OCI-LY1 (cell line): ENCODE measurements at regions not wholly inside any gene's neighbourhood (a gene's known extent, or its start where the extent isn't known, plus 50 kb on each side); places are given as distances from the start of the nearest gene placed in this dataset.

Experiments used
- H2AFZ ChIP-seq: fragments of 200-600 bp; sonication (generic), shearing (Covaris generic); 2 replicates; pipeline ENCODE4 v1.6.0; 2014; ENCODE audit warnings: antibody characterized with exemption, mild to moderate bottlenecking, low read length
- H3F3A ChIP-seq: fragments of 200-600 bp; sonication (generic), shearing (Covaris generic); 2 replicates; pipeline ENCODE4 v1.6.0; 2014; ENCODE audit warnings: mild to moderate bottlenecking, antibody characterized with exemption, low read length, moderate library complexity; ENCODE audit not compliant: insufficient read depth
- H3K27ac ChIP-seq: fragments of 200-600 bp; sonication (generic); 2 replicates; pipeline ENCODE4 v1.5.1; 2014; ENCODE audit warnings: low read length, mixed run types, mild to moderate bottlenecking, low read depth; ENCODE audit not compliant: poor library complexity, severe bottlenecking
- H3K27me3 ChIP-seq: fragments of 200-600 bp; sonication (generic); 2 replicates; pipeline ENCODE4 v1.6.0; 2014; ENCODE audit warnings: antibody characterized with exemption, mild to moderate bottlenecking, low read length, moderate library complexity; ENCODE audit not compliant: insufficient read depth
- H3K36me3 ChIP-seq: fragments of 200-600 bp; sonication (generic); 2 replicates; pipeline ENCODE4 v1.6.1; 2014; ENCODE audit warnings: mild to moderate bottlenecking, antibody characterized with exemption, low read length, moderate library complexity, mixed read lengths; ENCODE audit not compliant: insufficient read depth
- H3K4me1 ChIP-seq: fragments of 200-600 bp; sonication (generic); 2 replicates; pipeline ENCODE4 v1.5.1; 2014; ENCODE audit warnings: mild to moderate bottlenecking, low read length, moderate library complexity; ENCODE audit not compliant: insufficient read depth, severe bottlenecking
- H3K4me2 ChIP-seq: fragments of 200-600 bp; sonication (generic), shearing (Covaris generic); 2 replicates; pipeline ENCODE4 v1.6.1; 2014; ENCODE audit warnings: low read length
- H3K4me3 ChIP-seq: fragments of 200-600 bp; sonication (generic); 2 replicates; pipeline ENCODE4 v1.5.1; 2014; ENCODE audit warnings: low read length, low read depth, mild to moderate bottlenecking, mixed read lengths; ENCODE audit not compliant: poor library complexity, severe bottlenecking
- H3K79me2 ChIP-seq: fragments of 200-600 bp; shearing (Covaris generic); 2 replicates; pipeline ENCODE4 v1.6.1; 2016; ENCODE audit warnings: mixed run types, low read length, mixed read lengths; ENCODE audit not compliant: insufficient read depth
- H3K9ac ChIP-seq: fragments of 200-600 bp; sonication (generic), shearing (Covaris generic); 2 replicates; pipeline ENCODE4 v1.6.1; 2014; ENCODE audit warnings: mild to moderate bottlenecking, low read length, mixed read lengths
- H3K9me2 ChIP-seq: fragments of 200-600 bp; sonication (generic), shearing (Covaris generic); 2 replicates; pipeline ENCODE4 v1.6.1; 2014; ENCODE audit warnings: low read depth, mild to moderate bottlenecking, low read length, mixed read lengths
- H3K9me3 ChIP-seq: fragments of 200-600 bp; shearing (Covaris generic); 2 replicates; pipeline ENCODE4 v1.6.1; 2014; ENCODE audit warnings: low read length, mixed read lengths
- H4K20me1 ChIP-seq: fragments of 200-600 bp; sonication (generic), shearing (Covaris generic); 2 replicates; pipeline ENCODE4 v1.6.0; 2016; ENCODE audit warnings: mild to moderate bottlenecking, low read length; ENCODE audit not compliant: insufficient read depth
- CTCF ChIP-seq: fragments of 200-600 bp; sonication (generic), shearing (Covaris generic); IDR thresholded peaks from 2 replicates; pipeline ENCODE4 v1.5.1; 2017; ENCODE audit warnings: mild to moderate bottlenecking, antibody characterized with exemption, low read length, moderate library complexity, mixed read lengths
- EZH2 ChIP-seq: fragments of 200-600 bp; sonication (generic), shearing (Covaris generic); IDR thresholded peaks from 2 replicates; pipeline ENCODE4 v1.8.0; 2017; ENCODE audit warnings: borderline replicate concordance, mixed run types, mild to moderate bottlenecking, antibody characterized with exemption, low read length, moderate library complexity, mixed read lengths

DNA sequence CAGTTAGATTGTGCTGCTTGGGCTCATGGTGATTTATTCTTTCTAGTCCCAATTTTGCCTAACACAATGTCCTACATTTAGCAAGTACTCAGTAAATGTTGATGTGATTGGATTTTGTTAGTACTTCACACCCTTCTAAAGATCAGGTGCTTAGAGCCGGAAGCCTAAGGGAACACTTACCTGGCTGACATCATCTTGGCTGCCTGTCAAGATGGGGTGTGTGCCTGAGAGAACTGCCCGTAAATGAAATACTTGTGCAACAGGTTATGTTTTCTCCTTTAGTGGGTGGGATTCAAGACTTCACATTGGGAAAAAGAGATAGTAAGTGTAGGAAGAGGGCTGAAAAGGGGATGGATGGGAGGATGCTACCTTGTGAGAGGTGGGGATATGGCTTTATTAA, 75.5 kb upstream of the MACF1 start:
- no peaks in the 10 kb centered on the region for H3F3A ChIP-seq
- no peaks in the 10 kb centered on the region for H4K20me1 ChIP-seq
- H3K79me2 ChIP-seq = no peaks in the 10 kb centered on the region
- TF ChIP-seq EZH2 = no peak
- TF ChIP-seq CTCF = no peak
- H3K9me2 ChIP-seq = no peaks in the 10 kb centered on the region
- no peaks in the 10 kb centered on the region for H3K9me3 ChIP-seq
- H3K36me3 ChIP-seq = no peaks in the 10 kb centered on the region
- H3K4me1 ChIP-seq = no peaks in the 10 kb centered on the region
- no peak overlapping the region for H3K4me2 ChIP-seq
- H2AFZ ChIP-seq = no peak overlapping the region
- no peak overlapping the region for H3K9ac ChIP-seq
- H3K27me3 ChIP-seq = no peaks in the 10 kb centered on the region; the same call in 1 of the 2 replicates
- no peak overlapping the region for H3K4me3 ChIP-seq
- H3K27ac ChIP-seq = no peak overlapping the region

DNA sequence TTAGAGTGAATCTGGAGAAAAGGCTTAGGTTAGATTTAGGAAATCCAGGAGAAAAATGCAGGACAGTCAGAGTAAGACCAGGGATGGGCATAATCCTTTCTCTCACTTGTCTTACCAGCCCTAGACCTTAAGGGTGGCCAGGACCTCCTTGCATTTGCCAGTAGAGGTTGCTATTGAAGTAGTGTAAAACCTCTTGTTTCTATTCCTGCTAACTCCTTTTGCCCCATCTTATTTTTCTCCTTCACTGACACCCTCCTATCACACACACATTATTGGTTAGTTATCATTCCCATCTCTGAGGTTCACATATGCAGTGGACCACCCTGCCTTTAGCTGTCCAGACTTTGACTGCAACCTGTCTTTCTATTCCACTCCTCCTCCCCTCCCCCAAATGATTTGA, 75.0 kb upstream of the MACF1 start:
- Histone ChIP-seq H4K20me1 (no peaks in the 10 kb centered on the region), H3K9ac (no peak overlapping the region), H3F3A (no peaks in the 10 kb centered on the region), H2AFZ (no peak overlapping the region), H3K4me2 (no peak overlapping the region), H3K79me2 (no peaks in the 10 kb centered on the region), H3K27me3 (no peaks in the 10 kb centered on the region; the same call in 1 of the 2 replicates), H3K9me2 (no peaks in the 10 kb centered on the region), H3K36me3 (no peaks in the 10 kb centered on the region), H3K4me1 (no peaks in the 10 kb centered on the region), H3K27ac (no peak overlapping the region), H3K9me3 (no peaks in the 10 kb centered on the region), H3K4me3 (no peak overlapping the region)
- TF ChIP-seq CTCF (no peak), EZH2 (no peak)

DNA sequence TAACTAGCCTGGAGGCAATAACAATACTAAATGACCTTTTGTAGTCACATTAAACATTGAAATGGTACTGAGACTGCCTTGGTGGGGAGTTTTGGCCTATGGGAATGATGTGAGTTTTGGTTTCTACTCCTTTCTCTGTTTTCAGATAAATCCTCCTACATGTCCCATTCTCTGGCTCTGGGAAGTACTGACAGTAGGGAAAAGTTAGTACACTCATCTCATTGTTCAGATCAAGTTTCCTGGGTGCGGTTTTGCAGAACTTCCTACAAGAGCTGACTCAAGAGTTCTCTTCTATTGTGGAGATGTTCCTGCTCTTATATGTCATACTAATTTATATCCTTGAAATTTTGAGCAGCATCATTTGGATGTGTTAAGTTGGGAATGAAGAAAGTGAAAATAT, 74.2 kb upstream of the MACF1 start:
- Histone ChIP-seq H3K36me3 (no peaks in the 10 kb centered on the region), H3K79me2 (no peaks in the 10 kb centered on the region), H3K4me3 (no peak overlapping the region), H3K27ac (no peak overlapping the region), H3F3A (no peaks in the 10 kb centered on the region), H3K4me1 (no peaks in the 10 kb centered on the region), H2AFZ (no peak overlapping the region), H3K9me2 (no peaks in the 10 kb centered on the region), H4K20me1 (no peaks in the 10 kb centered on the region), H3K4me2 (no peak overlapping the region), H3K9ac (no peak overlapping the region), H3K9me3 (no peaks in the 10 kb centered on the region), H3K27me3 (no peaks in the 10 kb centered on the region; the same call in 1 of the 2 replicates)
- no peak for TF ChIP-seq CTCF
- TF ChIP-seq EZH2 = no peak
